ENCODE measurements at regions not wholly inside any gene's neighbourhood (a gene's known extent, or its start where the extent isn't known, plus 50 kb on each side); places are given as distances from the start of the nearest gene placed in this dataset.

DNA sequence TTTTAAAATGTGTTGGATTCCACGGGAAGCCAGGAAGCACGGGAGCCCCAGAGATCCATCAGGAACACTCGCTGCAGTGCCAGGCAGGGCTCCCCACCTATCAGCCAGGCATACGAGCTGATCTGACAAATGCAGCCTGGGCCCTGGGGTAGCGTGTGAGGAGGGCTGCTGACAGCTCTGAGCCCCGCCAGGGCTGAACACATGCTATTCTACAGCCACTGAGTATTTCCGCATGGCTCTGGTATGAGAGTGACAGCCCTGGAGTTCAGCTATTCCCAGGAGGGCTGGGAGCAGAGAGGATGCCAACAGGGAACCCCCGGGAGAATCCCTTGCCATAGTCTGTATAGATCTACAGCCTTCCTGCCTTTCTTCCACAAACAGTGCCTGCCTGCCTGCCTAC, 237.3 kb upstream of the ZMIZ1 start:
- WGBS, 2 donors, result 28 to 44% methylated on average over 8 of the region's 8 CpGs
- no peaks in the 10 kb centered on the region for H3K27me3 ChIP-seq
- peak; percentile 16 to 89 (median 71) for ATAC-seq

DNA sequence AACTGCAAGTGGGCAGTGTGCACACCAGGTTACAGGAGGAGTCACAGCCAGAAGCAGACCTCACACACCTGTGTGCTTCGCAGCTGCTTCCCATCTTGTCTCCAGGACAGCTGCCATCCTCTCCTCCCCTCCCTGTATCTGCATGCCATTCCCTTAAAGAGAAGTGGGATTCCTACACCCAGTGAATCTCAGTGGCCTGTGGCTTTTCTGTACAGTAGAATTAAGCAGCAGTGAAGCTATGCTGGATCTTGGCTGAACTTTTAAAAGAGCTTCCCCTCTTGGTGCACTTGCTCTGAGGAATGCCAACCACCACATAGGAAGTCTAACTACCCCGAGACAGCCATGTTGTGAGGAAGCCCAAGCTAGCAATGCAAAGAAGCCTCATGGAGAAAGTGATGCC, 236.5 kb upstream of the ZMIZ1 start:
- Histone ChIP-seq H3K4me1 (peaks cover 0 to 8% (median 0%) of the 10 kb centered on the region in 9 donors), H3K36me3 (no peaks in the 10 kb centered on the region), H3K9me3 (peaks cover 0 to 22% (median 7%) of the 10 kb centered on the region in 11 donors), H3K27me3 (no peaks in the 10 kb centered on the region), H3K4me3 (no peak overlapping the region), H3K27ac (no peak overlapping the region)
- DNase-seq (no peak), ATAC-seq (no peak)
- intact Hi-C loops (cut with DNase I), result no loop called here
- 91 to 93% methylated on average over 2 of the region's 2 CpGs for WGBS, 2 donors
- TF ChIP-seq, protein P1, sequence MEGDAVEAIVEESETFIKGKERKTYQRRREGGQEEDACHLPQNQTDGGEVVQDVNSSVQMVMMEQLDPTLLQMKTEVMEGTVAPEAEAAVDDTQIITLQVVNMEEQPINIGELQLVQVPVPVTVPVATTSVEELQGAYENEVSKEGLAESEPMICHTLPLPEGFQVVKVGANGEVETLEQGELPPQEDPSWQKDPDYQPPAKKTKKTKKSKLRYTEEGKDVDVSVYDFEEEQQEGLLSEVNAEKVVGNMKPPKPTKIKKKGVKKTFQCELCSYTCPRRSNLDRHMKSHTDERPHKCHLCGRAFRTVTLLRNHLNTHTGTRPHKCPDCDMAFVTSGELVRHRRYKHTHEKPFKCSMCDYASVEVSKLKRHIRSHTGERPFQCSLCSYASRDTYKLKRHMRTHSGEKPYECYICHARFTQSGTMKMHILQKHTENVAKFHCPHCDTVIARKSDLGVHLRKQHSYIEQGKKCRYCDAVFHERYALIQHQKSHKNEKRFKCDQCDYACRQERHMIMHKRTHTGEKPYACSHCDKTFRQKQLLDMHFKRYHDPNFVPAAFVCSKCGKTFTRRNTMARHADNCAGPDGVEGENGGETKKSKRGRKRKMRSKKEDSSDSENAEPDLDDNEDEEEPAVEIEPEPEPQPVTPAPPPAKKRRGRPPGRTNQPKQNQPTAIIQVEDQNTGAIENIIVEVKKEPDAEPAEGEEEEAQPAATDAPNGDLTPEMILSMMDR (IDR thresholded peaks at IDR 0.05), result no peak

More for the DNA sequence above, 237.3 kb upstream of the ZMIZ1 start:
- H3K4me1 ChIP-seq, result peaks cover 0 to 8% (median 0%) of the 10 kb centered on the region in 9 donors
- H3K9me3 ChIP-seq, result peaks cover 0 to 22% (median 7%) of the 10 kb centered on the region in 11 donors
- no peak overlapping the region for H3K27ac ChIP-seq
- no peaks in the 10 kb centered on the region for H3K36me3 ChIP-seq
- intact Hi-C loops (cut with DNase I), result no loop called here
- TF ChIP-seq, protein P1 (IDR thresholded peaks at IDR 0.05), result no peak
- no peak for DNase-seq
- no peak overlapping the region for H3K4me3 ChIP-seq

DNA sequence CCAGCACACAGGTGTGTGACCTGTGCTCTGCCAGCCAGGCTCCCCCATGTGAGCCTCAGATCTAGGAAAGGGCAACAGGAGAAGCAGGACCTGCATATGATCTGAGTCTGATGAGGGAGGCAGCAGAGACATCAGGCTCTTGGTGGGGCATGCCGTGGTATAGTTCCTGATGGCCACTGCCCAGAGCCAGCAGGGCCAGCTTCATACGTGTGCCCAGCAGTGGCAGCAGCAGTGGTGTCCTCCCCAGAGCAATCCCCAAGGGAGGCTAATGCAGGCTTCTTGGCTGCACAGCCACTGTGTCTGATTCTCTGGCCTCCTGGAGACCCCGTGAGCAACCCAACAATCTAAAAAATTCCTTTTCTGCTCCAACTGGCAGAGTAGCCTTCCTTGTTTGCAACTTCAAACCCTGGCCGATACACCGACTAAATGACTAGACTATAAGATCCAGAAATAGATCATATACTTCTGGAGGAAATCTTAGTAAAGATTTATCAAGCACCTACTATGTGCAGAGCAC, 230.6 kb upstream of the ZMIZ1 start:
- H3K36me3 ChIP-seq, result no peaks in the 10 kb centered on the region
- H3K4me1 ChIP-seq, result no peaks in the 10 kb centered on the region
- ATAC-seq (no peak), DNase-seq (no peak)
- H3K4me3 ChIP-seq, result no peak overlapping the region
- TF ChIP-seq, protein P1 (IDR thresholded peaks at IDR 0.05), result no peak
- intact Hi-C loops (cut with DNase I), result no loop called here
- peaks cover 0 to 11% (median 0%) of the 10 kb centered on the region in 11 donors for H3K9me3 ChIP-seq
- WGBS, 2 donors, result 62 to 71% methylated on average over 5 of the region's 5 CpGs
- no peak overlapping the region for H3K27ac ChIP-seq
- H3K27me3 ChIP-seq, result peaks cover 0 to 4% (median 0%) of the 10 kb centered on the region in 7 donors

DNA sequence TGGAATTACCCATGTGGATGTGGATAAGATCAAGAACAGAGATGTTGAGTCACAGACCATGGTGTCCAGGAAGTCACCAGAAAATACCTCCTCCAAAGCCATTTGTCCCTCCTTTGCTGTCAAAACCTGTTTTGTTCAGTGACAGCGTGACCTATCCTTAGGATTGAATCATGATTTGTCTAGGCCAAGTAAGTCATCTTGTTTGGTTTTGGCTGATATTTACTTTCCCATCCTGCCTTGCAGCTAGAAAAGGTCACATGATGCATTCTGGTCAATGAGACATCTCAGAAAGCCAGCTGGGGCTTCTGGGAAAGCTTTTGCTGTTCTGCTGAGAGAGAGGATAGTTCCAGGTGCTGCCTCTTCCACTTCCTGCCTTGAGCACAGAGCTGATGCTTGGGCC, 225.3 kb upstream of the ZMIZ1 start:
- H3K27me3 ChIP-seq, result peaks cover 0 to 4% (median 0%) of the 10 kb centered on the region in 7 donors
- no peak overlapping the region for H3K4me3 ChIP-seq
- ATAC-seq (no peak), DNase-seq (no peak)
- H3K27ac ChIP-seq, result no peak overlapping the region
- intact Hi-C loops (cut with DNase I), result loop anchor here in 1 of 10 donors (2.0 kb wide), 1 partner anchor 21 kb away; no protein-coding TSS in a partner anchor
- TF ChIP-seq, protein P1 (IDR thresholded peaks at IDR 0.05), result no peak
- WGBS, 2 donors, result 95 to 96% methylated on average over 1 of the region's 1 CpG
- peaks cover 0 to 5% (median 0%) of the 10 kb centered on the region in 11 donors for H3K9me3 ChIP-seq
- no peaks in the 10 kb centered on the region for H3K36me3 ChIP-seq
- no peaks in the 10 kb centered on the region for H3K4me1 ChIP-seq
